Left renal cortex interstitium (tissue), 4 donors: ENCODE measurements at regions not wholly inside any gene's neighbourhood (a gene's known extent, or its start where the extent isn't known, plus 50 kb on each side); places are given as distances from the start of the nearest gene placed in this dataset.

ENCODE experiments used
- DNase-seq, 4 donors: peaks; one replicate each; pipeline ENCODE4 v3.0.0-alpha.2; 2013; ENCODE audit warnings: low read depth in 4 of 4, low spot score in 2 of 4, missing footprints in 1 of 4

- no peak for DNase-seq
Measured at GRCh38 chr1:65486613-65487012, 66.1 kb downstream of the LEPR start.

- DNase-seq, result no peak
Measured at GRCh38 chr1:65489481-65489880, 69.0 kb downstream of the LEPR start.

GRCh38 chr1:65490231-65491009 is 70.0 kb downstream of the LEPR start:
- DNase-seq, result no peak

GRCh38 chr1:65491472-65491871 is 71.0 kb downstream of the LEPR start:
- DNase-seq, result no peak

GRCh38 chr1:65493802-65494201 is 73.3 kb downstream of the LEPR start:
- DNase-seq, result no peak

GRCh38 chr1:65494671-65495070 is 74.2 kb downstream of the LEPR start:
- no peak for DNase-seq

GRCh38 chr1:65495137-65495536 is 74.7 kb downstream of the LEPR start:
- no peak for DNase-seq

GRCh38 chr1:65497256-65497830 is 76.9 kb downstream of the LEPR start:
- DNase-seq, result no peak

- DNase-seq, result no peak
Measured at GRCh38 chr1:65503427-65503826, 83.0 kb downstream of the LEPR start.

GRCh38 chr1:65504263-65504662 is 83.8 kb downstream of the LEPR start:
- DNase-seq, result no peak

GRCh38 chr1:65505547-65506300 is 85.3 kb downstream of the LEPR start:
- no peak for DNase-seq

GRCh38 chr1:65508051-65508450 is 87.6 kb downstream of the LEPR start:
- no peak for DNase-seq

GRCh38 chr1:65509912-65510680 is 89.6 kb downstream of the LEPR start:
- DNase-seq, result no peak

GRCh38 chr1:65510961-65511360 is 90.5 kb downstream of the LEPR start:
- DNase-seq, result no peak

- DNase-seq, result no peak
Measured at GRCh38 chr1:65512383-65512782, 91.9 kb downstream of the LEPR start.

GRCh38 chr1:65512967-65513780 is 92.7 kb downstream of the LEPR start:
- no peak for DNase-seq

- no peak for DNase-seq
Measured at GRCh38 chr1:65514041-65514440, 93.6 kb downstream of the LEPR start.

GRCh38 chr1:65524931-65525265 is 104.4 kb downstream of the LEPR start:
- no peak for DNase-seq

GRCh38 chr1:65525266-65526048 is 105.0 kb downstream of the LEPR start:
- DNase-seq, result no peak
